NCI-H82 (cell line): ENCODE measurements at regions not wholly inside any gene's neighbourhood (a gene's known extent, or its start where the extent isn't known, plus 50 kb on each side); places are given as distances from the start of the nearest gene placed in this dataset.
"Not testable (repeated sequence)": the region's sequence is repeated elsewhere in the genome, so short reads cannot be mapped to it uniquely, and the experiment has no call there.

Experiments
- DNase-seq: peaks from one replicate; lab custom pipeline; 2025; lab: John Stamatoyannopoulos, UW

DNA sequence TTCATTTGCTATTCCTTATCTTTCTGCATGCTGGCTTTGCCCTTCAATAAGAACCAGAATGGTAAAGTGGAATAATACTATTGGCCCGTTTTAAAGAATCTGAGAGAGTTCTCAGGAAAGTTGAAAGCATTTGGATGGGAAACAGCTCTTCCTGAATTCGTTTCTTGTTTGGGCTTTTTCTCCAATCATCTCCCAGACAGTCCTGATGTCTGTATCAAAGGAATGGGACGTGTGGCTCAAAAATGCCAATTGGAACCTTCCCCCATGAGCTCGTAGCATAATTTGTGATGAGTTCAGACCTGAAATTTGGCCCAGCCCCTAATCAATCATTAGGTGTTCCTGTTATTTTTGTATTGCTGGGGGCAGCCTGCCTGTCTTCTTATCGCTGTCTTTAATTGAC lies 75.8 kb upstream of the BACH2 start:
- DNase-seq = no peak

DNA sequence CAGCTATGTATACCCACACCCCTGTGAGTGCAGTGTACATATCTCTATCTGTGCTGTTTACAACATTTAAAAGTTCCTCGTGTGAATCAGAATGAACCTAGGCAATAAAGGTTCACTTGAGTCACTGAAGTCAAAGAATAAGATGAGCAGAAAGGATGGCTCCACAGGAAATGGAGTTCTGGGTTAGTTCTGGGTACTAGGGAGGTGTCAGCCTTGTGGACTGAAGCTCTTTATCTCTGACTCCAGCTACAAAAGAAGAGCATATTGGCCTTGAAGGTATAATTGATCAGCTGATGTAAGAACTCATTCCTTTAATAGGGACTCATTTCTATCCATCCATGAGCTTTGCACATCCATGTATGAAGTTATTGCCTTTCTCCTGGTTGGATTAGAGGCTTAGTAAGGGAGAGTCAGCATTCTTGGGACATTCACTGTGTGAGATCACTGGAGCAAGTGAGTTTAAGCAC lies 73.9 kb upstream of the BACH2 start:
- DNase-seq = no peak

DNA sequence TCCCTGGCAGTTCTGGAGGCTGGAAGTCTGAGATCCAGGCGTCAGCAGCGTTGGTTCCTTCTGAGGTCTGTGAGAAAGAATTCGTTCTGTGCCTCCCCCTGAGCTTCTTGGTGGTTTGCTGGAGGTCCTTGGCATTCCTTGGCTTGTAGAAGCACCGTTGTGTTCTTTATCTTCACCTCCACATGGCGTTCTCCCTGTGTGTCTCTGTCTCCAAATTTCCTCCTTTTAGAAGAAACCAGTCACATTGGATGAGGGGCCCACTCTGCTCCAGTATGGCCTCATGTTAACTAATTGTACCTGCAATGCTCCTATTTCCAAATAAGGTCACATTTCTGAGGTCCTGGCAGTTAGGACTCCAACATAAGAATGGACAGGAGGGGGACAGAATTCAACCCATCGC lies 73.0 kb upstream of the BACH2 start:
- DNase-seq = no peak

DNA sequence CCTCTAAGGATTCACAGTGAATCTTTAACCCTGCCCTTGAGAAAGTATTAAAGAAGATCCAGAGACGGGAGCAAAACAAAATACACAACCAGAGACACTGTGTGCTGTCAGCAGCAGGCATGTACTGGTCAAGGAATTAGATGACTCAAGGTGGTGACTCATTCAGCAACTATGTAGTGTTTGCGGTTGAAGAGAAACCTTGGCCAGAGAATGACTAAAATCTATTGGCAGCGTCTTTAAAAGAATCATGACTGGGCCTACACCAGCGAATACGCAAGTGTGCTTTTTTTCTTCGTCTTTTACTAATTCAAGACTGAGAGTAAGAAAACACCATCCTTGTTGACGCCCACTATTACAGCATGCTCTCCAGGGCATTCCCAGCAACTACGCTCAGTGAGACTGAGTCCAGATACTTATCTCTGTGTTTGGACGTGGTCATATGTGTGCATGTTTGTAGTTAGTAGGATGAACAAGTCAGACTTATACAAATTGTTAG lies 72.4 kb upstream of the BACH2 start:
- DNase-seq = no peak

DNA sequence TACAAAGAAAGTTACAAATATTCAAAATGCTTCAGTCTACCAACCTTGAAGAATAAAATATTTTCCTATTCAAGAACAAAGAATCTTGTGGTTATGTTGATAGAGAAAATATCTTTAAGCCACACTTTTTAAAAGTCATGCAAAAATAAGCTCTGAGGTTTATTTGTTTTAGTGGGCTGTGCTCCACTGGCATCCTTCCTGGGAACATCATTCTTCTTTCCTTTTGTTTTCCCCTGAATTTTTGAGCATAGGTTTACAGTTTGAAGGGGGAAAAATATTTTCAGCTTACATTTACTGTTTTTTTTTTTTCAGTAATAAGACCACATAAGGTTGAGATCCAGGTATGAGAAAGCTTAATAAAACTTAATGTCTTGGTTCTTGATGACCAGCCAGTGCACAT lies 72.0 kb upstream of the BACH2 start:
- DNase-seq = no peak

DNA sequence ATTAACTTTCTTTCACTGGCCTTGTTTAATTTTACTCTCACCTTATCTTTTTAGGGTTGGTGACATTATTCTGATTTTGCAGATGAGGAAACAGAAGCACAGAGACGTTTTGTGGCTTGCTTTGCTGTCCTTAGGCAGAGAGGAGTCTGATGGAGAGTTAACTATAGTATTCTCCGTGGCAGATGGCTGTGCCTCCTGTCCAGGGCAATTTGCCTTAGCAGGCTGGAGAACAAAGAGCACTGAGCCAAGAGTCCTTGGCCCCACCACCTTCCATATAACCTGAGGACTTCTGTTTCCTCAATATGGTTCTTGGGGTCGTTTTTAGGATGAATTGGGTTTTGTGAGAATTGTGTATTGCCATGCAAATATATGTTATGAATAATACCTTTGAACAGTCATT lies 71.4 kb upstream of the BACH2 start:
- DNase-seq = no peak

DNA sequence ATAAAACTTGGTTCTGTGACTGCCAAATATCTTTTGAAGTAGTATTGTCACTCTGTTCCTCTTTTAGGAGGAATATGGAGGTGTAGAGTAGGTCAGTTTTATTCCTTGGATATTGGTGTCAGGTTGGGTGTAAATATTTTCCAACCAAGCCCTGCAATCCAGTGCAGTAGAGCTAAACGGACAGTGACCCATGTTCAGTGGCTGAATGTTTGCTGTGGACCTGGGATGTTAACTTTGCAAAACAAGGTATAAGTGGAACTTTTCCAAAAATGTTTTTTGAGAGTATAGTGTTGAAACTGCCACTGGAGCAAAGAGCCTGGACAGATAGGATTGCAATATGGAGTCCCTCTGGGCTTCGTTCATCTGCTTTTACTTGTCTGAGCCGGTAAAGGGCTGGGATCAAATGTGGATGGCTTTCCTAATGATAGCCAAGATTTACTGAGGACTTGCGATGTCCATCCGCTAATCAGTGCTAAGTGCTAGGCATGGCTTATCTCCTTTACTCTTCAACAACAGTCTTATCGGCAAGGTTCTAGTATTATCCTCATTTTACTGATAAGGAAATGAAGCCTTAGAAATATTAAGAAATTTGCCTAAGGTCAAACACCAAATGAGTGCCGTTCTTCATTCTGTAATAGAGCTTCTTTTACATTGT lies 69.0 kb upstream of the BACH2 start:
- DNase-seq = peak; percentile 11

DNA sequence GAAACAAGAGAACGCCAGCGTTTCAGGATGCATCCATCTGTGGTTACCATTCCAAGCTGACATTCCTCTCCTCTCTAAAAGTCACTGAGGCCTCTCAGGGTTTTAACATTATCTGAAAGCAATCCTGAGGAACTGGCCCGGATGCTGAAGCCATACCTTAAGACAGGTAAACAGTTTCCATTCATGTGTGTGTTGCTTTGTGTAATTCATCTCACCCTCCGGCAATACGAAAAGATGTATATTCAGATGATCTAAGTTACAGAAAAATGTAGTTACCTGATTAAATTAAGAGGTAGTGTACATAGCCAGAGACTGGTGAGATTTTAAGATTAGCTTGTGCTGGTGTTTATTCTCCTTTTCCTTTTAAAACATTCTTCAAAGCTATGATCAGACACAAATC lies 68.4 kb upstream of the BACH2 start:
- no peak for DNase-seq

DNA sequence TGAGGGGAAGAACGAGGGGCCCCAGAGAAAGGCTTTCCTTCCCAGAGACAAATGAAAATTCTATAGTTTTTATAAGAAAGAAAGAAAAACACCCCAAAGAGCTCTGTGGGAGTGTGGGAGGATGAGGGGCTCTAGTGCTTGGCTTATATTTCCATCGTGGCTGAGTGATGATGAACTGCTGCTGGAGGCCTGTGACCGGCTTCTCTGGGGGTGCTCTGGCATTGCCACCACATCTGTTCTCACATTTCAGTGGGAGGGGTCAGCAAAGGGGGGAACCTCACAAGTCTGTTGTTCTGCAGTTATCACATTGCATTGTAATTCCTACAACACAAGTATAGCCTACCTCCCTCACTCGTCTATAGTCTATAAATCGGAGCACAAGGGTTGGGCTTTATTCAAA lies 67.6 kb upstream of the BACH2 start:
- DNase-seq = no peak

DNA sequence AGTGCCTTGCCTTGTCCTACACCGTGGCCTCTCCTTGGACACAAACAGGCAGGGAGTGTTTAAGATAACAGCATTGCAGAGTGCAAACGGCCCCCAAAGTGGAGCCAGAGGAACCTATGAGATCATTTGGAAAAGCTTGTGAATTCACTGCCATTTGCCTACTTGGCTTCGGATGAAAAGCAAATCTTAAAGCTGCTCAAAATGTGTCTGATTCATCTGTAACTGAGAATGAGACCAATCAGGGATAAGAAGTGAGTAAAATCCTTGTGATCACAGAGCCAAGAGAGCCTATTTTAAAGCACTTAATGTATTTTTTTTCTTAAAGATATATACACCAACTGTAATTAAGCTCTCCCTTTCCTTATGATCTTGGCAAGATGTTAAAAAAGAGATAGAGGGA lies 65.7 kb upstream of the BACH2 start:
- DNase-seq = no peak

DNA sequence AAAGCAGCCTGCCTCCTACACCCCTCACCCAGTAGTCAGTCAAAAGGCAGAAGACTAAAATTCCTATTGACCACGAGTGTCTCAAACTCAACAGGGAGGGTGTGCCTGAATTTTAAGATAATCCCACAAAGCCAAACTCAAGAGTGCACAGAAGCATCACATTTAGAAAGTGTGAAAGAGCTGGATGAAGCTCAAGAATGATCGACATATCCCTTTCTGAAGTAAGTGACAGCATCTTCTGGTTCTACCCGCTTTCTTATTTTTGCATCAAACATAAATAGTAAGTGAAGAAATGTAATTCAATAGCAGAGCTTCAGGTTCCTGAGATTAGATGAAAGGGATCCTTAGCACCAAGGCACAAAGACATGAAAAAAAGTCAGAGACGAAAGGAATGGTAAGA lies 64.5 kb upstream of the BACH2 start:
- DNase-seq = no peak

DNA sequence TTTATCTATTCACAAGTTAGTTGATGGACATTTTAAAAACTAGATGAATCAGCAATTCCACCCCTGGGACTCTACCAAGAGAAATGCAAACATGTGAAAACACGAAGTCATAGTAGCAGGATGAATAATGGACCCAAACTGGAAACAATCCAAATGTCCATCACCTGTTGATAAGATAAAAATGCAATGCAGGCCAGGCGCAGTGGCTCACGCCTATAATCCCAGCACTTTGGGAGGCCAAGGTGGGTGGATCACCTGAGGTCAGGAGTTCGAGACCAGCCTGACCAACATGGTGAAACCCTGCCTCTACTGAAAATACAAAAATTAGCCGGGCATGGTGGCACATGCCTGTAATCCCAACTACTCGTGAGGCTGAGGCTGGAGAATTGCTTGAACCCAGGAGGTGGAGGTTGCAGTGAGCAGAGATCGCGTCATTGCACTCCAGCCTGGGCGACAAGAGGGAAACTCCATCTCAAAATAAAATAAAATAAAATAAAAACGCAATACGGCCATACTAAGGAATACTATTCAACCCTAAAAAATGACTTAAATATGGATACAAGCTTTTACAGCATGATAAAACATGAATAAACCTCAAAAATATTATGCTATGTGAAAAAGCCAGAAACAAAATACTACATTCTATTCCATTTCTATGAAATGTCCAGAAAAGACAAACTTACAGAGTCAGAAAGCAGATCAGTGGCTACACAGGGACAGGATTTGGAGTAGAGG lies 61.6 kb upstream of the BACH2 start:
- not testable (repeated sequence) for DNase-seq

DNA sequence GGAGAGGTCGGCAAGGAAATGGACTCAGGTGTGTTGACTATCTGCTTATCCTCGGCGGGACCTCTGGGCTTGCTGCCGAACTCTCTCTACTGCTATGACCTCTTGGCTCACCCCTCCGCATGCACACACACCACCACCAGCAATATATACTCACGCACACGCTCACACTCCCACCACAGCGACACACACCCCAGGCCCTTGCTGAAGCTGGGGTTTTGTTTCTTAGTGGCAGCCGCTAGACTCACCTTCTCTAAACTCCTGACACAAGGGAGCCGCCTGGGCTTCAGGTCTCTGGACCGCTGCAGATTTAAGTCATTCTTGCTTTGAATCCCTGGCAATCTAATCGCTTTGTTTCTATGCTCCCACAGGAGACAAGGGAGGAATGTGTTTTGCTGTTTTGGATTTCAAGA lies 59.4 kb upstream of the BACH2 start:
- no peak for DNase-seq

DNA sequence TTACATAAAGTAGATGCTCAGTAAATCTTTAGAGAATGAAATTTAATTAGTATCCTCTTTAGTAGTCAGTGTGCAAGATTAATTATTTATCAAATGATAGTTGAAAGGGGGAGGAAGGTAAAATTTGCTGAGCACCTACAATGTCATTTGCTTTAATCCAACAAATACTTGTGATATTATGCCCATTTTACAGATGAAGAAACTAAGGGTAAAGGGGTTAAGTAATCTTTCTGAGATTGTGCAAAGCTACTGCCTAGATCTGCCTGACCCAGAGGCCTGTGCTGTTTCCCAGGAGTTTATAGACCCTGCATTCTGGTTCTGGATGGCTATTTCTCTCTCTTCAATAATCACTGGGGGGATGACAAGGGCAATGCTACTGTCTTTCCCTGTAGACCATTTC lies 58.3 kb upstream of the BACH2 start:
- DNase-seq = no peak

DNA sequence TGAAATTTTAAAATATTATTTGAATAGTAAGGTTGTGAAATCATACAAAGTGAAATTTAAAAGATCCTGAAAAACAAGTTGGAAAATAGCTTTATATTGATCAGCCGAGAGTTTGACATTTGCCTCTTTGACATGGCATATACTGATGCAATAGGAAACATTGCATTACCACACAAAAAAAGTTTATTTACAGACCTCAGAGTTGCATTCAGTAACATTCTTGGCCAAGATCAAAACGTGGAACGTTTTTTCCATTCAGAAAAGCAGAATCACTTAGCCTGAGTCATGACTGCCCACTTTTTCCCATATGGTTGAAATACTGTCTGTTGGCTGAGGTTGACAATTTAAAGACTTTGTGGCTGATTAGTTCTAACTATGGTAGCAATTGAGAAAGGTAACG lies 55.1 kb upstream of the BACH2 start:
- DNase-seq = no peak

DNA sequence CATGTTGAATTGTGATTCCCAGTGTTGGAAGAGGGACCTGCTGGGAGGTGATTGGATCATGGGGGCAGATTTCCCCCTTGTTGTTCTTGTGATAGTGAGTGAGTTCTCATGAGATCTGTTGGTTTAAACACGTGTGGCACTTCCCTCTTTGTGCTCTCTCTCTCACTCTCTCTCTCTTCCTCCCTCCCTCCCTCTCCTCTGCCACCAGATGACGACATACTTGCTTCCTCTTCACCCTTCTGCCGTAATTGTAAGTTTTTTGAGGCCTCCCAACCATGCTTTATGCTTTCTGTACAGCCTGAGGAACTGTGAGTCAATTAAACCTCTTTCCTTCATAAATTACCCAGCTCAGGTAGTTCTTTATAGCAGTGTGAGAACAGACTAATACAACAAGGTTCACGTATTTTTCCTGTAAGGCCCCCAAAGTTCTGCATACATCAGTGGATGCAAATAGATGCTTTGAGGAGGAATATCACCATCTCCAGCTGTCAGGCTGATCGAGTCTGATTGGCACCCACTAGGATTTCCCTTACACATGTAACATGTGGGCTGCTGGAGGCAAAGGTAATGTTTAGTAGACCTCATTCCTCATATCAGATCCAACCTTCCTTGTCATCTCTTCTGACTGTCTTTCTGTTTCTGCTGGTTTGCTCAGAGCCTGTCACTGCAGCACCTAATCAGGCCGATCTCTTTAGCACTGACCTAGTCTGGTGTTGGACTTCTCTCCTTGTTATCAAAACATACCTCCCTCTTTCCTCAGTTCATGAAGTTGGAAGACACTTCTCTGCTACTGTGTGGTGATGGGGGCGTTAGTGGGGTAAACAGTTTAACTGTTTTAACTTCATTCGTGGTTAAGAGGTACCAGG lies 54.3 kb upstream of the BACH2 start:
- DNase-seq = no peak

DNA sequence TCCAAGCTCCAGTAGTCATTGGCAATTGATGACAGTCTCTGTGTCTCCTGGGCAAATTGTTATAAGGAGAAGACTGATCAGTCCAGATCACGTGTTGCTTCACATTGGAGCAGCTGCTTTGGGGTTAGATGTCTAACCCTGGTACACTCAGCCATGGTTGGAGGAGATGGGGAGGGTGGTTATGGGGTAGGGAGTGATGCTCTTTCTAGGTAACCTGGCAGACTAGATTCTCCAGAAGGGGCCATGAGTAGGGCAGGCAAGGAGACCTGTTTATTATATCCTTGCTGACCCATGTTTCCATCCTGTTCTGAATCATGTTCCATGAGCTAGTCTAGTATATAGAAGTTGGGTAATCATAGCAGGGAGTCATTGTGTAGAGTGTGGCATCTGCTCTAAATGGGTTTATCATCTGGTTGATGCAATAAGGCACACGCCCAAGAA lies 50.8 kb upstream of the BACH2 start:
- DNase-seq = no peak

DNA sequence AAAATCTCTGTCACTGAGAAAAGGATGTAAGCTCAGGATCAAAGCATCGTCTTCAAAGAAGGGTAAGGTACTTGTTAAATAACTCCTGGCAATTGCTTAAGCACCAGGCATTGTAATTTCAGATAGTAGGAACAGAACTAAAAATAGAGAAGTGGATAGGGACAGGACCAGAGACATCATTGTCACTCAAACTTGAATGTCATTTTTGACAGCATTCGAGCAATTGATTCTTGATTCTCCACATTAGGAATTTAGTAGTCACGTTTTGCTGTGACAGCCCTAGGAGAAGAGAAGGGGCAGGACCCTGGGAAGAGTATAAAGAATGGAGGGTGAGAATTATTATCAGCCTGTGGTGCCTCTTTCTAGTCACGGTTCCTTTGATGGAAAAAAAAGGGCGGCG lies 50.1 kb upstream of the BACH2 start:
- no peak for DNase-seq
